A549 (cell line): ENCODE measurements at regions not wholly inside any gene's neighbourhood (a gene's known extent, or its start where the extent isn't known, plus 50 kb on each side); places are given as distances from the start of the nearest gene placed in this dataset.

Experiments used
- EHMT2 ChIP-seq: fragments of 200-600 bp; sonication (generic); IDR thresholded peaks from 2 replicates; pipeline ENCODE4 v1.6.1; 2016; ENCODE audit warnings: antibody characterized with exemption, low read depth, mild to moderate bottlenecking, moderate library complexity
- JUN ChIP-seq, 2 experiments: fragments of >200 bp; sonication (Bioruptor Twin); formaldehyde crosslinking; IDR thresholded peaks; 2 replicates in 1 of 2; 3 replicates in 1 of 2; pipeline ENCODE4 v1.6.1; 2016 to 2017
- POLR2A ChIP-seq: IDR thresholded peaks from 2 replicates; pipeline ENCODE4 v1.6.1; 2012; ENCODE audit warnings: mild to moderate bottlenecking, low read length
- TF ChIP-seq, protein P1 (sequence below): fragments of >200 bp; sonication (Bioruptor Twin); formaldehyde crosslinking; IDR thresholded peaks from 3 replicates; pipeline ENCODE4 v1.5.1; 2016
- TF ChIP-seq, protein P2 (sequence below): IDR thresholded peaks from 2 replicates; pipeline ENCODE4 v1.6.1; 2012
- TF ChIP-seq, protein P3 (sequence below): fragments of 250-450 bp; sonication (Bioruptor Pico); IDR thresholded peaks from 2 replicates; pipeline ENCODE4 v1.5.0; 2021; ENCODE audit warnings: mild to moderate bottlenecking, moderate library complexity, borderline replicate concordance
- TF ChIP-seq, protein P4 (sequence below): IDR thresholded peaks from 2 replicates; pipeline ENCODE4 v1.6.1; 2012

DNA sequence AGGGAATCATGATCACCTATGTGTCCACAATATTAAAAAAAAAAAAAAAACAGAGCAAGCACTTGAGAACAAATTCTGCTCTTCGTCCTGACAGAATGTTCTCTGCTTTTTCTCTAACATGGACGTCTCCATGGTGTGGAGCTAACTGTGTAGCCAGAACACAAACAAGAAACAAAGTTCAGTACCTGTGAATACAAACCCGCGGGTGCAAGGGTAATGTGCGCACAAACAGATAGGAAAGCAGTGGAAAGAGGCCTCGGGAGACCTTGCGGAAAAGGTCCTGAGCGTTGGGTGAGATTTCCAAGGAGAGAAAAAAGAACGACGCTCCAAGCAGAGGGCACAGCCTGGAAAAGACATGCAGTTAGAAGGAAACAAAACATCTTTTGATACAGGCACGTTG lies 92.0 kb upstream of the TBL1X start:
- TF ChIP-seq, protein P1, sequence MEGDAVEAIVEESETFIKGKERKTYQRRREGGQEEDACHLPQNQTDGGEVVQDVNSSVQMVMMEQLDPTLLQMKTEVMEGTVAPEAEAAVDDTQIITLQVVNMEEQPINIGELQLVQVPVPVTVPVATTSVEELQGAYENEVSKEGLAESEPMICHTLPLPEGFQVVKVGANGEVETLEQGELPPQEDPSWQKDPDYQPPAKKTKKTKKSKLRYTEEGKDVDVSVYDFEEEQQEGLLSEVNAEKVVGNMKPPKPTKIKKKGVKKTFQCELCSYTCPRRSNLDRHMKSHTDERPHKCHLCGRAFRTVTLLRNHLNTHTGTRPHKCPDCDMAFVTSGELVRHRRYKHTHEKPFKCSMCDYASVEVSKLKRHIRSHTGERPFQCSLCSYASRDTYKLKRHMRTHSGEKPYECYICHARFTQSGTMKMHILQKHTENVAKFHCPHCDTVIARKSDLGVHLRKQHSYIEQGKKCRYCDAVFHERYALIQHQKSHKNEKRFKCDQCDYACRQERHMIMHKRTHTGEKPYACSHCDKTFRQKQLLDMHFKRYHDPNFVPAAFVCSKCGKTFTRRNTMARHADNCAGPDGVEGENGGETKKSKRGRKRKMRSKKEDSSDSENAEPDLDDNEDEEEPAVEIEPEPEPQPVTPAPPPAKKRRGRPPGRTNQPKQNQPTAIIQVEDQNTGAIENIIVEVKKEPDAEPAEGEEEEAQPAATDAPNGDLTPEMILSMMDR, result no peak
- TF ChIP-seq, protein P2, sequence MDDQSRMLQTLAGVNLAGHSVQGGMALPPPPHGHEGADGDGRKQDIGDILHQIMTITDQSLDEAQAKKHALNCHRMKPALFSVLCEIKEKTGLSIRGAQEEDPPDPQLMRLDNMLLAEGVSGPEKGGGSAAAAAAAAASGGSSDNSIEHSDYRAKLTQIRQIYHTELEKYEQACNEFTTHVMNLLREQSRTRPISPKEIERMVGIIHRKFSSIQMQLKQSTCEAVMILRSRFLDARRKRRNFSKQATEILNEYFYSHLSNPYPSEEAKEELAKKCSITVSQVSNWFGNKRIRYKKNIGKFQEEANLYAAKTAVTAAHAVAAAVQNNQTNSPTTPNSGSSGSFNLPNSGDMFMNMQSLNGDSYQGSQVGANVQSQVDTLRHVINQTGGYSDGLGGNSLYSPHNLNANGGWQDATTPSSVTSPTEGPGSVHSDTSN, result no peak
- TF ChIP-seq EHMT2 (no peak), JUN (IDR thresholded peaks at IDR 0.05) (no peak), POLR2A (no peak)
- TF ChIP-seq, protein P3, sequence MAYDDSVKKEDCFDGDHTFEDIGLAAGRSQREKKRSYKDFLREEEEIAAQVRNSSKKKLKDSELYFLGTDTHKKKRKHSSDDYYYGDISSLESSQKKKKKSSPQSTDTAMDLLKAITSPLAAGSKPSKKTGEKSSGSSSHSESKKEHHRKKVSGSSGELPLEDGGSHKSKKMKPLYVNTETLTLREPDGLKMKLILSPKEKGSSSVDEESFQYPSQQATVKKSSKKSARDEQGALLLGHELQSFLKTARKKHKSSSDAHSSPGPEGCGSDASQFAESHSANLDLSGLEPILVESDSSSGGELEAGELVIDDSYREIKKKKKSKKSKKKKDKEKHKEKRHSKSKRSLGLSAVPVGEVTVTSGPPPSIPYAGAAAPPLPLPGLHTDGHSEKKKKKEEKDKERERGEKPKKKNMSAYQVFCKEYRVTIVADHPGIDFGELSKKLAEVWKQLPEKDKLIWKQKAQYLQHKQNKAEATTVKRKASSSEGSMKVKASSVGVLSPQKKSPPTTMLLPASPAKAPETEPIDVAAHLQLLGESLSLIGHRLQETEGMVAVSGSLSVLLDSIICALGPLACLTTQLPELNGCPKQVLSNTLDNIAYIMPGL, result no peak
- TF ChIP-seq, protein P4, sequence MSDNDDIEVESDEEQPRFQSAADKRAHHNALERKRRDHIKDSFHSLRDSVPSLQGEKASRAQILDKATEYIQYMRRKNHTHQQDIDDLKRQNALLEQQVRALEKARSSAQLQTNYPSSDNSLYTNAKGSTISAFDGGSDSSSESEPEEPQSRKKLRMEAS, result no peak
